Esophagus squamous epithelium (tissue), 4 donors: ENCODE measurements at regions not wholly inside any gene's neighbourhood (a gene's known extent, or its start where the extent isn't known, plus 50 kb on each side); places are given as distances from the start of the nearest gene placed in this dataset.

Experiments used
- CTCF ChIP-seq, 6 experiments: fragments of 450-650 bp in 4 of 6; fragments of 200-600 bp in 2 of 6; sonication (generic) in 2 of 6; IDR thresholded peaks; one replicate each; pipeline ENCODE4 v1.5.1; 2016 to 2019; ENCODE audit warnings: antibody characterized with exemption in 6 of 6, mild to moderate bottlenecking in 4 of 6, moderate library complexity in 4 of 6
- POLR2A ChIP-seq, 4 donors: fragments of 450-650 bp; IDR thresholded peaks; one replicate each; pipeline ENCODE4 v1.6.1; 2017; ENCODE audit warnings: antibody characterized with exemption in 4 of 4, mild to moderate bottlenecking in 4 of 4, moderate library complexity in 3 of 4

GRCh38 chr15:87572381-87572910 lies 684.1 kb downstream of the NTRK3 start:
- TF ChIP-seq POLR2A (IDR thresholded peaks at IDR 0.05) (no peak), CTCF (IDR thresholded peaks at IDR 0.05) (no peak)
